ENCODE measurements at regions not wholly inside any gene's neighbourhood (a gene's known extent, or its start where the extent isn't known, plus 50 kb on each side); places are given as distances from the start of the nearest gene placed in this dataset.

GRCh38 chr3:67781871-67782270 lies 127.5 kb upstream of the SUCLG2 start:
- H3K4me3 ChIP-seq (ENCODE audit: low read depth, low read length): no peak overlapping the region
- TF ChIP-seq CTCF (IDR thresholded peaks at IDR 0.05; ENCODE audit: insufficient read depth, low read length, severe bottlenecking): no peak

GRCh38 chr3:67781218-67781617 lies 126.8 kb upstream of the SUCLG2 start:
- FAIRE-seq (no peak), DNase-seq (ENCODE audit: low read depth) (no peak)
- no peak overlapping the region for H3K4me3 ChIP-seq (ENCODE audit: low read depth, low read length)
- H3K27me3 ChIP-seq (ENCODE audit: control insufficient read depth, insufficient read depth, low read length): no peaks in the 10 kb centered on the region
- TF ChIP-seq CTCF (IDR thresholded peaks at IDR 0.05; ENCODE audit: insufficient read depth, low read length, severe bottlenecking): no peak
- H3K36me3 ChIP-seq (ENCODE audit: control insufficient read depth, insufficient read depth, low read length): no peaks in the 10 kb centered on the region

More at GRCh38 chr3:67781871-67782270, 127.5 kb upstream of the SUCLG2 start:
- no peaks in the 10 kb centered on the region for H3K36me3 ChIP-seq (ENCODE audit: control insufficient read depth, insufficient read depth, low read length)
- H3K27me3 ChIP-seq (ENCODE audit: control insufficient read depth, insufficient read depth, low read length): no peaks in the 10 kb centered on the region
- FAIRE-seq: no peak
- DNase-seq (ENCODE audit: low read depth): no peak

GRCh38 chr3:67774676-67775075 lies 120.3 kb upstream of the SUCLG2 start:
- H3K4me3 ChIP-seq (ENCODE audit: low read depth, low read length): no peak overlapping the region

GRCh38 chr3:67765575-67765974 lies 111.2 kb upstream of the SUCLG2 start:
- H3K36me3 ChIP-seq (ENCODE audit: control insufficient read depth, insufficient read depth, low read length): no peaks in the 10 kb centered on the region
- no peak overlapping the region for H3K4me3 ChIP-seq (ENCODE audit: low read depth, low read length)
- H3K27me3 ChIP-seq (ENCODE audit: control insufficient read depth, insufficient read depth, low read length): no peaks in the 10 kb centered on the region
- no peak for FAIRE-seq
- DNase-seq (ENCODE audit: low read depth): no peak
- TF ChIP-seq CTCF (IDR thresholded peaks at IDR 0.05; ENCODE audit: insufficient read depth, low read length, severe bottlenecking): no peak

More at GRCh38 chr3:67774676-67775075, 120.3 kb upstream of the SUCLG2 start:
- Histone ChIP-seq H3K36me3 (ENCODE audit: control insufficient read depth, insufficient read depth, low read length) (no peaks in the 10 kb centered on the region), H3K27me3 (ENCODE audit: control insufficient read depth, insufficient read depth, low read length) (no peaks in the 10 kb centered on the region)
- no peak for DNase-seq (ENCODE audit: low read depth)
- TF ChIP-seq CTCF (IDR thresholded peaks at IDR 0.05; ENCODE audit: insufficient read depth, low read length, severe bottlenecking): no peak
- no peak for FAIRE-seq

GRCh38 chr3:67745296-67745695 lies 90.9 kb upstream of the SUCLG2 start:
- TF ChIP-seq CTCF (IDR thresholded peaks at IDR 0.05; ENCODE audit: insufficient read depth, low read length, severe bottlenecking): no peak
- no peak for FAIRE-seq
- DNase-seq (ENCODE audit: low read depth): no peak

GRCh38 chr3:67744699-67745098 lies 90.3 kb upstream of the SUCLG2 start:
- no peaks in the 10 kb centered on the region for H3K36me3 ChIP-seq (ENCODE audit: control insufficient read depth, insufficient read depth, low read length)
- no peaks in the 10 kb centered on the region for H3K27me3 ChIP-seq (ENCODE audit: control insufficient read depth, insufficient read depth, low read length)
- TF ChIP-seq CTCF (IDR thresholded peaks at IDR 0.05; ENCODE audit: insufficient read depth, low read length, severe bottlenecking): no peak
- DNase-seq (ENCODE audit: low read depth): no peak
- no peak for FAIRE-seq
- H3K4me3 ChIP-seq (ENCODE audit: low read depth, low read length): no peak overlapping the region

More at GRCh38 chr3:67745296-67745695, 90.9 kb upstream of the SUCLG2 start:
- H3K27me3 ChIP-seq (ENCODE audit: control insufficient read depth, insufficient read depth, low read length): no peaks in the 10 kb centered on the region
- H3K4me3 ChIP-seq (ENCODE audit: low read depth, low read length): no peak overlapping the region
- no peaks in the 10 kb centered on the region for H3K36me3 ChIP-seq (ENCODE audit: control insufficient read depth, insufficient read depth, low read length)
